H1 (cell line): ENCODE measurements at regions not wholly inside any gene's neighbourhood (a gene's known extent, or its start where the extent isn't known, plus 50 kb on each side); places are given as distances from the start of the nearest gene placed in this dataset.

ENCODE experiments used
- CTCF ChIA-PET: fragments of 300-600 bp; sonication (Branson Sonifier 250); formaldehyde crosslinking; loops from one replicate; lab custom pipeline; 2021; ENCODE audit not compliant: partially characterized antibody; lab: Charles Lee
- POLR2A ChIA-PET: fragments of 300-600 bp; sonication (Branson Sonifier 250); formaldehyde crosslinking; loops from one replicate; lab custom pipeline; 2021; ENCODE audit warnings: inconsistent platforms; ENCODE audit not compliant: partially characterized antibody; lab: Charles Lee
- DNase-seq, 2 experiments: peaks; one replicate each; pipeline versions ENCODE4 v3.0.0 to v3.0.0-alpha.2; 2010 to 2022; ENCODE audit warnings: low spot score in 2 of 2, low read depth in 1 of 2, mixed read lengths in 1 of 2
- FAIRE-seq: peaks from 2 replicates; lab custom pipeline; 2011; peaks lifted over from hg19 to GRCh38; lab: Jason Lieb, UNC
- H2AFZ ChIP-seq: 2 replicates; pipeline ENCODE4 v1.8.1; 2012; ENCODE audit warnings: low read length, inconsistent platforms
- H2AK5ac ChIP-seq: 2 replicates; pipeline ENCODE4 v1.6.1; 2013; ENCODE audit warnings: low read depth, low read length
- H2BK120ac ChIP-seq: replicated peaks from 2 replicates; pipeline ENCODE3; 2013; ENCODE audit warnings: low read depth, low read length, inconsistent platforms
- H2BK12ac ChIP-seq: 2 replicates; pipeline ENCODE4 v1.6.1; 2013; ENCODE audit warnings: low read depth, low read length
- H2BK15ac ChIP-seq: 2 replicates; pipeline ENCODE4 v1.6.1; 2013; ENCODE audit warnings: low read length
- H2BK20ac ChIP-seq: 2 replicates; pipeline ENCODE4 v1.6.1; 2013; ENCODE audit warnings: low read length
- H2BK5ac ChIP-seq: 2 replicates; pipeline ENCODE4 v1.6.1; 2013; ENCODE audit warnings: low read depth, low read length
- H3K14ac ChIP-seq: 2 replicates; pipeline ENCODE4 v1.6.1; 2013; ENCODE audit warnings: inconsistent platforms; ENCODE audit not compliant: insufficient read length
- H3K18ac ChIP-seq: 2 replicates; pipeline ENCODE4 v1.6.1; 2013; ENCODE audit warnings: low read length; ENCODE audit errors: extremely low read depth
- H3K23ac ChIP-seq: 2 replicates; pipeline ENCODE4 v1.6.1; 2013; ENCODE audit warnings: inconsistent platforms; ENCODE audit not compliant: insufficient read length
- H3K23me2 ChIP-seq: 2 replicates; pipeline ENCODE4 v1.6.1; 2013; ENCODE audit warnings: low read depth, low read length
- H3K27ac ChIP-seq: 2 replicates; pipeline ENCODE4 v1.6.1; 2011; ENCODE audit warnings: low read depth, low read length, inconsistent platforms
- H3K27me3 ChIP-seq, 4 experiments: replicated peaks in 1 of 4; 1 replicate in 1 of 4; 2 replicates in 3 of 4; pipeline versions ENCODE4 v1.6.1 to v1.8.1; 2011 to 2013; ENCODE audit warnings: low read length in 3 of 4, mild to moderate bottlenecking in 3 of 4, inconsistent platforms in 2 of 4, mixed read lengths in 2 of 4, moderate library complexity in 1 of 4; ENCODE audit not compliant: control insufficient read depth in 3 of 4, insufficient read depth in 3 of 4; ENCODE audit errors: extremely low read depth in 1 of 4
- H3K36me3 ChIP-seq, 4 experiments: 2 replicates each; pipeline versions ENCODE4 v1.6.1 to v1.8.1; 2011 to 2013; ENCODE audit warnings: mild to moderate bottlenecking in 4 of 4, low read length in 3 of 4, moderate library complexity in 2 of 4, control low read depth in 1 of 4, inconsistent platforms in 1 of 4; ENCODE audit not compliant: insufficient read depth in 4 of 4, control insufficient read depth in 2 of 4
- H3K4ac ChIP-seq: replicated peaks from 2 replicates; pipeline ENCODE3; 2013; ENCODE audit warnings: low read length, low read depth, mixed read lengths, inconsistent platforms; ENCODE audit not compliant: insufficient read length
- H3K4me1 ChIP-seq, 4 experiments: replicated peaks in 1 of 4; 1 replicate in 1 of 4; 2 replicates in 3 of 4; pipeline versions ENCODE4 v1.6.1 to v1.8.1; 2011 to 2013; ENCODE audit warnings: low read length in 3 of 4, inconsistent platforms in 2 of 4, mixed read lengths in 1 of 4; ENCODE audit not compliant: insufficient read depth in 4 of 4, control insufficient read depth in 3 of 4
- H3K4me2 ChIP-seq, 2 experiments: 2 replicates each; pipeline versions ENCODE4 v1.6.1 to v1.8.1; 2011 to 2013; ENCODE audit warnings: low read depth in 2 of 2, low read length in 2 of 2, control low read depth in 1 of 2, inconsistent platforms in 1 of 2, mild to moderate bottlenecking in 1 of 2; ENCODE audit not compliant: insufficient read depth in 1 of 2
- H3K4me3 ChIP-seq, 4 experiments: fragments of 200-600, 300-600 bp in 1 of 4; sonication (generic), shearing (Covaris generic), sonication (Bioruptor Twin) in 1 of 4; 2 replicates each; pipeline versions ENCODE4 v1.5.1 to v1.8.1; 2011 to 2016; ENCODE audit warnings: low read length in 4 of 4, low read depth in 3 of 4, control low read depth in 2 of 4, inconsistent platforms in 2 of 4, mild to moderate bottlenecking in 2 of 4, mixed read lengths in 1 of 4, moderate library complexity in 1 of 4; ENCODE audit not compliant: insufficient read depth in 2 of 4; ENCODE audit errors: extremely low read depth in 1 of 4
- H3K56ac ChIP-seq: replicated peaks from 2 replicates; pipeline ENCODE3; 2013; ENCODE audit warnings: low read depth, mild to moderate bottlenecking, mixed read lengths, low read length, inconsistent platforms; ENCODE audit not compliant: insufficient read length
- H3K79me1 ChIP-seq: 2 replicates; pipeline ENCODE4 v1.6.1; 2013; ENCODE audit warnings: low read depth, low read length, control low read depth
- H3K79me2 ChIP-seq, 2 experiments: 2 replicates each; pipeline versions ENCODE4 v1.6.1 to v1.8.1; 2012 to 2013; ENCODE audit warnings: low read length in 2 of 2, mild to moderate bottlenecking in 2 of 2, inconsistent platforms in 1 of 2; ENCODE audit not compliant: insufficient read depth in 2 of 2, control insufficient read depth in 1 of 2
- H3K9ac ChIP-seq, 4 experiments: replicated peaks in 1 of 4; 1 replicate in 1 of 4; 2 replicates in 3 of 4; pipeline versions ENCODE4 v1.6.1 to v1.8.1; 2011 to 2013; ENCODE audit warnings: low read depth in 3 of 4, low read length in 3 of 4, control low read depth in 2 of 4, mild to moderate bottlenecking in 2 of 4, moderate library complexity in 2 of 4, inconsistent platforms in 1 of 4; ENCODE audit errors: extremely low read depth in 1 of 4
- H3K9me3 ChIP-seq, 2 experiments: 2 replicates each; pipeline versions ENCODE4 v1.6.1 to v1.8.1; 2012 to 2013; ENCODE audit warnings: mild to moderate bottlenecking in 2 of 2, moderate library complexity in 2 of 2, control low read depth in 1 of 2, inconsistent platforms in 1 of 2, low read depth in 1 of 2, low read length in 1 of 2, mixed read lengths in 1 of 2; ENCODE audit not compliant: insufficient read depth in 2 of 2
- H4K20me1 ChIP-seq, 2 experiments: replicated peaks in 1 of 2; 2 replicates each; pipeline versions ENCODE3 to v1.8.1; 2011 to 2013; ENCODE audit warnings: inconsistent platforms in 2 of 2, low read length in 2 of 2, mild to moderate bottlenecking in 1 of 2; ENCODE audit not compliant: insufficient read depth in 2 of 2, control insufficient read depth in 1 of 2
- H4K5ac ChIP-seq: 2 replicates; pipeline ENCODE4 v1.6.1; 2013; ENCODE audit warnings: low read length, low read depth, mixed read lengths, inconsistent platforms; ENCODE audit not compliant: insufficient read length
- H4K8ac ChIP-seq: 2 replicates; pipeline ENCODE4 v1.8.0; 2013; ENCODE audit warnings: mild to moderate bottlenecking, moderate library complexity, low read length, inconsistent platforms; ENCODE audit not compliant: insufficient read depth; ENCODE audit errors: extremely low read depth
- H4K91ac ChIP-seq: replicated peaks from 2 replicates; pipeline ENCODE3; 2013; ENCODE audit warnings: low read length, mixed read lengths, inconsistent platforms; ENCODE audit not compliant: insufficient read length
- POLR2AphosphoS5 ChIP-seq: IDR thresholded peaks from 2 replicates; pipeline ENCODE4 v1.6.1; 2011; ENCODE audit warnings: low read depth, low read length
- SIN3A ChIP-seq, 2 experiments: IDR thresholded peaks in 1 of 2; conservative IDR thresholded peaks in 1 of 2; 2 replicates each; pipeline ENCODE4 v1.6.1; 2011 to 2012; ENCODE audit warnings: low read length in 2 of 2, improper control_type of control experiment in 1 of 2, low read depth in 1 of 2, mild to moderate bottlenecking in 1 of 2
- SRF ChIP-seq: IDR thresholded peaks from 2 replicates; pipeline ENCODE4 v1.6.1; 2011; ENCODE audit warnings: mild to moderate bottlenecking, low read depth, low read length, moderate library complexity
- TBP ChIP-seq: IDR thresholded peaks from 2 replicates; pipeline ENCODE4 v1.6.1; 2011; ENCODE audit warnings: low read depth, low read length, improper control_type of control experiment
- WGBS, 2 experiments: shearing (Covaris generic) in 1 of 2; methylation state at CpG; one replicate each; pipeline versions ENCODE4 v1.1.6 to v1.1.7; 2013 to 2015; ENCODE audit warnings: low lambda C conversion rate in 2 of 2, mixed read lengths in 2 of 2, inconsistent platforms in 1 of 2, low coverage in 1 of 2, missing lambda C conversion rate in 1 of 2; ENCODE audit not compliant: insufficient replicate concordance in 2 of 2, insufficient coverage in 1 of 2, insufficient read length in 1 of 2; ENCODE audit errors: extremely low coverage in 1 of 2, missing lambda C conversion rate in 1 of 2; 5-methylcytosine and 5-hydroxymethylcytosine counted together

DNA sequence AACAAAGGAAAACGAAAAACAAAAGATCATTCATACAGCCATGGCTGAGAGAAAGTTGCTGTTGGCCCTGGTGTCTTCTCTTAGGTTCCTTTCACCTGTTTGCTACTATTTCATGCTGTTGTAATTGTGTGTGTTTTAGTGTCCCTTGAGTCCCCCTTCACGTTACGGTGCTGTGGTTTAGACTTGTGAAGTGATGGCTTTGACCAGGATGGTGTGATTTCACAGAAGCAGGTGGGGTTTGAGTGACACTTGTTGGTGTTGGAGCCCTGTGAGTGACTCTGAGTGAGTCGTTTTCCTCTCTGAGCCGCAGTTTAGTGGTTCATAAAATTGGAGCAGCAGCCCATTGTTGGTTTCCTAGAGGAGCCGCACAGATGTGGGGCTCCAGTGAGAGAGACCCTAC, 635.4 kb downstream of the VRK1 start:
- ChIA-PET CTCF (no interaction called here), POLR2A (no interaction called here)
- Histone ChIP-seq H4K91ac (no peak overlapping the region), H2BK12ac (no peak overlapping the region), H2BK15ac (peak overlapping the region; percentile 31; the same call in 1 of the 2 replicates), H3K4ac (no peak overlapping the region), H2BK20ac (no peak overlapping the region), H3K79me1 (no peaks in the 10 kb centered on the region), H3K27ac (no peak overlapping the region), H3K18ac (no peak overlapping the region), H3K23me2 (no peaks in the 10 kb centered on the region), H3K14ac (no peak overlapping the region), H2AFZ (no peak overlapping the region), H2AK5ac (no peak overlapping the region), H3K79me2 (no peaks in the 10 kb centered on the region), H3K56ac (no peak overlapping the region), H3K36me3 (no peaks in the 10 kb centered on the region), H4K8ac (no peak overlapping the region), H3K4me3 (no peak overlapping the region), H4K5ac (no peak overlapping the region), H3K4me2 (no peak overlapping the region), H3K23ac (no peak overlapping the region), H2BK5ac (no peak overlapping the region), H3K9ac (no peak overlapping the region), H4K20me1 (no peaks in the 10 kb centered on the region), H2BK120ac (no peak overlapping the region), H3K9me3 (no peaks in the 10 kb centered on the region), H3K27me3 (no peaks in the 10 kb centered on the region), H3K4me1 (no peaks in the 10 kb centered on the region)
- WGBS, 2 experiments = 91% methylated on average over 6 of the region's 6 CpGs; no CpG with 5 or more reads in 1 of the 2 experiments
- no peak for DNase-seq
- FAIRE-seq = no peak
- TF ChIP-seq POLR2AphosphoS5 = no peak
- no peak for TF ChIP-seq TBP
- TF ChIP-seq SRF = no peak
- TF ChIP-seq SIN3A (conservative IDR thresholded peaks at IDR 0.05 in 1 of 2, IDR thresholded peaks at IDR 0.05 in 1 of 2; ENCODE audit: low read depth in 1 of 2, low read length in 2 of 2) = no peak
